Heart left ventricle (tissue), 16 donors: ENCODE measurements at regions not wholly inside any gene's neighbourhood (a gene's known extent, or its start where the extent isn't known, plus 50 kb on each side); places are given as distances from the start of the nearest gene placed in this dataset.
"Not testable (repeated sequence)": the region's sequence is repeated elsewhere in the genome, so short reads cannot be mapped to it uniquely, and the experiment has no call there.

Source experiments
- ATAC-seq, 4 donors: fragments of 200-7000 bp; cut with Tn5 transposase; one replicate each; pipeline ENCODE4 v1.9.1; 2020 to 2022; ENCODE audit warnings: moderate library complexity in 4 of 4, mild to moderate bottlenecking in 3 of 4, moderate number of reproducible peaks in 1 of 4
- DNase-seq, 5 donors: peaks; one replicate each; pipeline ENCODE4 v3.0.0-alpha.2; 2020
- H3K27ac ChIP-seq, 12 donors: fragments of 200-600 bp; sonication (generic) in 4 of 12; one replicate each; pipeline versions ENCODE4 v1.5.0 to v1.8.0; 2016 to 2022; ENCODE audit warnings: mild to moderate bottlenecking in 2 of 12
- H3K27me3 ChIP-seq, 9 donors: fragments of 200-600 bp; sonication (generic) in 2 of 9; one replicate each; pipeline versions ENCODE4 v1.5.1 to v1.8.0; 2016 to 2022; ENCODE audit warnings: mild to moderate bottlenecking in 3 of 9
- H3K36me3 ChIP-seq, 9 donors: fragments of 200-600 bp; sonication (generic) in 2 of 9; one replicate each; pipeline versions ENCODE4 v1.5.0 to v1.8.0; 2018 to 2022; ENCODE audit warnings: mild to moderate bottlenecking in 2 of 9
- H3K4me1 ChIP-seq, 12 donors: fragments of 200-600 bp; sonication (generic) in 4 of 12; one replicate each; pipeline versions ENCODE4 v1.5.0 to v1.8.0; 2016 to 2022; ENCODE audit warnings: mild to moderate bottlenecking in 3 of 12
- H3K4me3 ChIP-seq, 12 donors: fragments of 200-600 bp; sonication (generic) in 4 of 12; one replicate each; pipeline versions ENCODE4 v1.5.0 to v1.8.0; 2017 to 2022; ENCODE audit warnings: mild to moderate bottlenecking in 9 of 12, moderate library complexity in 4 of 12
- H3K9me3 ChIP-seq, 12 donors: fragments of 200-600 bp; sonication (generic) in 4 of 12; one replicate each; pipeline versions ENCODE4 v1.5.0 to v1.8.0; 2016 to 2022; ENCODE audit warnings: mild to moderate bottlenecking in 1 of 12
- POLR2A ChIP-seq, 2 donors: fragments of 450-650 bp; IDR thresholded peaks; one replicate each; pipeline ENCODE4 v1.6.1; 2017; ENCODE audit warnings: antibody characterized with exemption in 2 of 2, mild to moderate bottlenecking in 2 of 2, moderate library complexity in 2 of 2
- WGBS, 4 donors: extraction: QIAGEN DNeasy Blood & Tissue Kit in 2 of 4; methylation state at CpG; one replicate each; pipeline versions ENCODE4 v1.1.5 to v1.1.7; 2013 to 2018; 5-methylcytosine and 5-hydroxymethylcytosine counted together
- intact Hi-C, 10 donors: fragments of 100-400 bp; cut with DNase I; formaldehyde crosslinking; loops; one replicate each; pipeline versions ENCODE4 v1.11.1 to v1.14.2; 2022
- TF ChIP-seq, protein P1 (sequence below), 12 donors: fragments of 200-600 bp; sonication (generic) in 4 of 12; IDR thresholded peaks; one replicate each; pipeline versions ENCODE4 v1.5.0 to v1.8.0; 2018 to 2022; ENCODE audit warnings: antibody characterized with exemption in 12 of 12, mild to moderate bottlenecking in 5 of 12
- donor health status: ischemic (EF 13 %, LVEDD 7.1; RV severe dilation, severe dysfunction).
- donor health status: healthy with polysubstance abuse.
- donor health status: DM: no; HTN: yes; CAD: no.
- donor health status: DM: no; HTN: no; CAD: no.
- donor health status: ischemic (EF 25% LVEDD 6.9; RV normal size, moderate dysfunction).
- donor health status: ischemic (EF 25% LVEDD 5.7; RV mildly dilated, moderate dysfunction).
- donor health status: healthy.
- donor health status: DM: yes; HTN: yes; CAD: no.
- donor health status: ischemic (EF 35%, LVEDD 5.7; RV mildly dilated, moderate dysfunction).
- donor health status: nonischemic (EF 11% LVEDD 7.7; RV severe dilation, severe dysfunction).
- donor health status: DM: yes; HTN: yes; CAD: no.
- donor health status: PGD.
- donor health status: ischemic (EF 29% LVEDD 5.4; RV normal size, mild dysfunction).
- donor health status: nonischemic (EF 23%, LVEDD 6.1; RV moderate dilation, normal function).

DNA sequence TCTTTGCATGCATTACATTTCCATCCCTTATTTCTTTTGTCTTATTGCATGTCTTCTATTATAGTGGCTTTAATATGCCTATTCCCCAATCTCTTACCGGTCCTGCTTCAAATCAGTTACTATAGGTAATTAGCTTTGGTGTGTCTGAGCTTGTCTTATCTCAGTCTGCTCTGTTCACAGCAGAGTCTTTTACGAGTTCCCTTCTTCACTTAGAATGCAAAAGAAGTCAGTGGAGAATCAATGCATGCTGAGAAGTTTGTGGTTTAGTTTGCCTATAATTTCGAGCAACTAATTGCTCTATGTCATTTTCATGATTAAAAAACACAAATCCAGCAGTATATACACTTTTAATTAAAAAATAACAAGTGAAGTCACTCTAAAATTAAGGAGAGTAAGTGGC, 545.0 kb downstream of the SLCO4C1 start:
- peaks cover 0 to 8% (median 0%) of the 10 kb centered on the region in 12 donors for H3K9me3 ChIP-seq
- no peaks in the 10 kb centered on the region for H3K36me3 ChIP-seq
- TF ChIP-seq, protein P1, sequence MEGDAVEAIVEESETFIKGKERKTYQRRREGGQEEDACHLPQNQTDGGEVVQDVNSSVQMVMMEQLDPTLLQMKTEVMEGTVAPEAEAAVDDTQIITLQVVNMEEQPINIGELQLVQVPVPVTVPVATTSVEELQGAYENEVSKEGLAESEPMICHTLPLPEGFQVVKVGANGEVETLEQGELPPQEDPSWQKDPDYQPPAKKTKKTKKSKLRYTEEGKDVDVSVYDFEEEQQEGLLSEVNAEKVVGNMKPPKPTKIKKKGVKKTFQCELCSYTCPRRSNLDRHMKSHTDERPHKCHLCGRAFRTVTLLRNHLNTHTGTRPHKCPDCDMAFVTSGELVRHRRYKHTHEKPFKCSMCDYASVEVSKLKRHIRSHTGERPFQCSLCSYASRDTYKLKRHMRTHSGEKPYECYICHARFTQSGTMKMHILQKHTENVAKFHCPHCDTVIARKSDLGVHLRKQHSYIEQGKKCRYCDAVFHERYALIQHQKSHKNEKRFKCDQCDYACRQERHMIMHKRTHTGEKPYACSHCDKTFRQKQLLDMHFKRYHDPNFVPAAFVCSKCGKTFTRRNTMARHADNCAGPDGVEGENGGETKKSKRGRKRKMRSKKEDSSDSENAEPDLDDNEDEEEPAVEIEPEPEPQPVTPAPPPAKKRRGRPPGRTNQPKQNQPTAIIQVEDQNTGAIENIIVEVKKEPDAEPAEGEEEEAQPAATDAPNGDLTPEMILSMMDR (IDR thresholded peaks at IDR 0.05) = no peak
- 41 to 47% (median 45%) methylated on average over 3 of the region's 3 CpGs for WGBS, 4 donors
- DNase-seq = no peak
- ATAC-seq = no peak
- no peak overlapping the region for H3K4me3 ChIP-seq
- H3K27ac ChIP-seq = no peak overlapping the region
- intact Hi-C loops = no loop called here
- H3K27me3 ChIP-seq = no peaks in the 10 kb centered on the region
- no peaks in the 10 kb centered on the region for H3K4me1 ChIP-seq

DNA sequence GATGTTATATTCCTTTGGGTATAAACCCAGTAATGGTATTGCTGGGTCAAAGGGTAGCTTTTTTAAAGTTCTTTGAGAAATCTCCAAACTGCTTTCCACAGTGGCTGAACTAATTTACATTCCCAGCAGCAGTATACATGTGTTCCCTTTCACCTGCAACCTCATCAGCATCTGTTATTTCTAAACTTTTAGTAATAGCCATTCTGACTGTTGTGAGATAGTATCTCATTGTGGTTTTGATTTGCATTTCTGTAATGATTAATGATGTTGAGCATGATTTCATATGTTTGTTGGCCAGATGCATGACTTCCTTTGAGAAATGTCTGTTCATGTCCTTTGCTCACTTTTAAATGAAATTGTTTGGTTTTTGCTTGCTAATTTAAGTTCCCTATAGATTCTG, 553.1 kb downstream of the SLCO4C1 start:
- intact Hi-C loops, H3K4me1 ChIP-seq, ATAC-seq, H3K36me3 ChIP-seq, H3K27me3 ChIP-seq, H3K27ac ChIP-seq, H3K4me3 ChIP-seq, DNase-seq: not testable (repeated sequence)
- H3K9me3 ChIP-seq = peaks cover 0 to 20% (median 2%) of the 10 kb centered on the region in 12 donors

DNA sequence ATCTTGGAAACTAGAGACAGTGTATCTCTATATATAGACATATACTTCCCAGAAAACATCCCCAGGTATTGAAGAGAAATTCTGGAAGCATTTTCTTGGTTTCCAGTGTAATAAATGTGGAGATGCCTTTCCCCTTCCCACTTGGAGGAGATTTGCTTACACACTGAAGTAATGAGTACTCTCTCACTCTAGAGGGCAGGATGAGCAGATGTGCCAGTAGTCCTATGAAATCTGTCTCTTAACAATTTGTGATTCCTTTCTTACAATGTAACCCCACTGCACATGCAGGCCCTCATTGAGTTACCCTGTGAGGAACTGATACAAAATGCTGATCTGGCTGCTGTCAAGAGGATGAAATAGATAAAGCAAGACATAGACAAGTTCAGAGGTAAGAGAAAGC, 567.2 kb downstream of the SLCO4C1 start:
- ATAC-seq (no peak), DNase-seq (no peak)
- no peaks in the 10 kb centered on the region for H3K36me3 ChIP-seq
- H3K9me3 ChIP-seq = no peaks in the 10 kb centered on the region
- no peaks in the 10 kb centered on the region for H3K27me3 ChIP-seq
- no peak overlapping the region for H3K4me3 ChIP-seq
- H3K4me1 ChIP-seq = no peaks in the 10 kb centered on the region
- H3K27ac ChIP-seq = no peak overlapping the region
- TF ChIP-seq, protein P1 (IDR thresholded peaks at IDR 0.05) = no peak
- no peak for TF ChIP-seq POLR2A (IDR thresholded peaks at IDR 0.05)
- intact Hi-C loops = no loop called here

DNA sequence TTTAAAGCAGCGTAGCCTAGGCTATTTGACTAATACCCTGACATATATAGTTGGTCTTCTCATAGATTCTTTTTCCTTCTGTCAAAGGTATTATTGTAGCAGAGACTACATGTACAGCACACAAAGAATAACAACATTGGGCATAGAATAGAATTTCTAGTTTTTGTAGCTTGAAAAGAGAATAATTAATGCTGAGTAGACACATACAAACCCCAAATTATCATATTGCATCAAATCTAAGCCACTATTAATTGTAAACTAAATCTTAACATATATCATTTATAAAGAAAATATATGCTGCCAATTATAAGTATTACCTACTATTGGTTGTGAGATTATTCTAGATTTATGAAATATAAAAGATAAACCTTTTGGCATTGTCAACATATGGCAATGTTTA, 574.5 kb downstream of the SLCO4C1 start:
- ATAC-seq (no peak), DNase-seq (no peak)
- no peak overlapping the region for H3K4me3 ChIP-seq
- no peaks in the 10 kb centered on the region for H3K36me3 ChIP-seq
- TF ChIP-seq, protein P1 (IDR thresholded peaks at IDR 0.05) = no peak
- no peak for TF ChIP-seq POLR2A (IDR thresholded peaks at IDR 0.05)
- intact Hi-C loops = no loop called here
- no peak overlapping the region for H3K27ac ChIP-seq
- H3K4me1 ChIP-seq = no peaks in the 10 kb centered on the region
- no peaks in the 10 kb centered on the region for H3K9me3 ChIP-seq
- WGBS, 4 donors = 77 to 82% (median 78%) methylated on average over 1 of the region's 1 CpG
- no peaks in the 10 kb centered on the region for H3K27me3 ChIP-seq

DNA sequence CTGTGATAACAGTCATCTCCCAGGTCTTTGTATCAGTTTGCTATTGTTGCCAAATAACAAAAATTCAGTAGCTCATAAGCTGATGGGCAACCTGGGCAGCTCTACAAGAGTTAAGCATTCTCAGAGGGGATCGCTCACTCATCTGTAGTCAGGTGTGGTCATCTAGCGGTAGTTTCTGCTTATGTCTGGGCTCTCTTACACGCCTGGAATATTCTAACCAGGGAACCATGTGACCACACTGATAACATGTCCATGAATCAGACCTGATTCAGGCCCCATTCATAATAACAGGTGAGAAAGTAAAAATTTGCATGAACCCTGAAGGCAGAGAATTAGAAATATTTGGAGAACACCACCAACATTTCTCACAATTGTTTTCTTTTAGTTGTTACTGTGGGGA, 576.1 kb downstream of the SLCO4C1 start:
- H3K4me1 ChIP-seq = no peaks in the 10 kb centered on the region
- 75 to 84% (median 83%) methylated on average over 3 of the region's 3 CpGs for WGBS, 4 donors
- DNase-seq (no peak), ATAC-seq (no peak)
- no peak overlapping the region for H3K27ac ChIP-seq
- TF ChIP-seq, protein P1 (IDR thresholded peaks at IDR 0.05) = no peak
- TF ChIP-seq POLR2A (IDR thresholded peaks at IDR 0.05) = no peak
- no peak overlapping the region for H3K4me3 ChIP-seq
- H3K9me3 ChIP-seq = no peaks in the 10 kb centered on the region
- intact Hi-C loops = no loop called here
- no peaks in the 10 kb centered on the region for H3K27me3 ChIP-seq
- H3K36me3 ChIP-seq = no peaks in the 10 kb centered on the region
